ACHN (cell line): ENCODE measurements at regions not wholly inside any gene's neighbourhood (a gene's known extent, or its start where the extent isn't known, plus 50 kb on each side); places are given as distances from the start of the nearest gene placed in this dataset.

Experiments
- DNase-seq: peaks from one replicate; pipeline ENCODE4 v3.0.0-alpha.2; 2015
- in situ Hi-C: cut with HindIII; loops from 2 replicates; pipeline ENCODE4 v1.10.0; 2017; ENCODE audit warnings: low sequenced_read_pairs, low pct_ligation_motif_present, low pct_unique_long_range_greater_than_20kb

- in situ Hi-C loops, result no loop called here
- DNase-seq, result no peak
Observed at GRCh38 chr18:76689646-76690264, 132.6 kb upstream of the ZNF236 start.

GRCh38 chr18:76688724-76689472 lies 133.5 kb upstream of the ZNF236 start:
- in situ Hi-C loops, result no loop called here
- DNase-seq, result no peak

- peak; percentile 62 for DNase-seq
- in situ Hi-C loops, result no loop called here
Observed at GRCh38 chr18:76687304-76687962, 134.9 kb upstream of the ZNF236 start.

- peak; percentile 64 for DNase-seq
- in situ Hi-C loops, result no loop called here
Observed at GRCh38 chr18:76686737-76687231, 135.6 kb upstream of the ZNF236 start.

- in situ Hi-C loops, result no loop called here
- DNase-seq, result no peak
Observed at GRCh38 chr18:76685860-76686259, 136.5 kb upstream of the ZNF236 start.

GRCh38 chr18:76685402-76685801 lies 137.0 kb upstream of the ZNF236 start:
- in situ Hi-C loops, result no loop called here
- DNase-seq, result no peak

GRCh38 chr18:76684265-76684664 lies 138.1 kb upstream of the ZNF236 start:
- in situ Hi-C loops, result no loop called here
- DNase-seq, result no peak

GRCh38 chr18:76679945-76680344 lies 142.4 kb upstream of the ZNF236 start:
- DNase-seq, result no peak
- in situ Hi-C loops, result no loop called here

- in situ Hi-C loops, result no loop called here
- no peak for DNase-seq
Observed at GRCh38 chr18:76679259-76679658, 143.1 kb upstream of the ZNF236 start.

GRCh38 chr18:76678248-76678647 lies 144.1 kb upstream of the ZNF236 start:
- in situ Hi-C loops, result no loop called here
- no peak for DNase-seq

GRCh38 chr18:76674596-76674995 lies 147.8 kb upstream of the ZNF236 start:
- in situ Hi-C loops, result no loop called here
- no peak for DNase-seq

GRCh38 chr18:76673281-76674185 lies 148.8 kb upstream of the ZNF236 start:
- DNase-seq, result no peak
- in situ Hi-C loops, result no loop called here

- in situ Hi-C loops, result no loop called here
- DNase-seq, result no peak
Observed at GRCh38 chr18:76672627-76673026, 149.7 kb upstream of the ZNF236 start.

GRCh38 chr18:76670564-76671288 lies 151.6 kb upstream of the ZNF236 start:
- no peak for DNase-seq
- in situ Hi-C loops, result no loop called here

- DNase-seq, result no peak
- in situ Hi-C loops, result no loop called here
Observed at GRCh38 chr18:76668546-76668945, 153.8 kb upstream of the ZNF236 start.

- DNase-seq, result no peak
- in situ Hi-C loops, result no loop called here
Observed at GRCh38 chr18:76668119-76668518, 154.2 kb upstream of the ZNF236 start.

- in situ Hi-C loops, result no loop called here
- DNase-seq, result no peak
Observed at GRCh38 chr18:76667603-76668002, 154.8 kb upstream of the ZNF236 start.

- DNase-seq, result no peak
- in situ Hi-C loops, result no loop called here
Observed at GRCh38 chr18:76662626-76663025, 159.7 kb upstream of the ZNF236 start.
